ENCODE measurements at regions not wholly inside any gene's neighbourhood (a gene's known extent, or its start where the extent isn't known, plus 50 kb on each side); places are given as distances from the start of the nearest gene placed in this dataset.

DNA sequence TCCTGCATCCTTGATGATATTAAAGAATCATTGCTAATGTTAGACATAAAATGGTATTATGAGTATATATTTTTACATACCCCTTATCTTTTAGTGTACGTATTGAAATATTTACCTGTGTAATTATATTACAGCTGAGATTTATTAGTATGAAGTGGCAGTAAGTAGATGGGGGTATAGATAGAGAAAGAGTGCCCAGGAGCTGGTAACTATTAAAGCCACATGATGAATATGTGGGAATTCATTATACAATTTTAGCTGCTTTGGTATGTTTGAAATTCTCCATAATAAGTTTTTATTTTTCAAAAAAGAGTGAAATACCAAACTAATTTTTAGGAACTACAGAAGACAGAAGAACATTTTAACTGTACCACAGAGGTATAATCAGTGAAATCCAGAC, 339.0 kb downstream of the PLPP3 start:
- DNase-seq (no peak), ATAC-seq (no peak)
- no peaks in the 10 kb centered on the region for H3K4me1 Mint-ChIP-seq
- H3K9me3 Mint-ChIP-seq: peaks cover 2 to 3% of the 10 kb centered on the region in 2 donors
- intact Hi-C loops (cut with micrococcal nuclease): no loop called here
- TF ChIP-seq, protein P1, sequence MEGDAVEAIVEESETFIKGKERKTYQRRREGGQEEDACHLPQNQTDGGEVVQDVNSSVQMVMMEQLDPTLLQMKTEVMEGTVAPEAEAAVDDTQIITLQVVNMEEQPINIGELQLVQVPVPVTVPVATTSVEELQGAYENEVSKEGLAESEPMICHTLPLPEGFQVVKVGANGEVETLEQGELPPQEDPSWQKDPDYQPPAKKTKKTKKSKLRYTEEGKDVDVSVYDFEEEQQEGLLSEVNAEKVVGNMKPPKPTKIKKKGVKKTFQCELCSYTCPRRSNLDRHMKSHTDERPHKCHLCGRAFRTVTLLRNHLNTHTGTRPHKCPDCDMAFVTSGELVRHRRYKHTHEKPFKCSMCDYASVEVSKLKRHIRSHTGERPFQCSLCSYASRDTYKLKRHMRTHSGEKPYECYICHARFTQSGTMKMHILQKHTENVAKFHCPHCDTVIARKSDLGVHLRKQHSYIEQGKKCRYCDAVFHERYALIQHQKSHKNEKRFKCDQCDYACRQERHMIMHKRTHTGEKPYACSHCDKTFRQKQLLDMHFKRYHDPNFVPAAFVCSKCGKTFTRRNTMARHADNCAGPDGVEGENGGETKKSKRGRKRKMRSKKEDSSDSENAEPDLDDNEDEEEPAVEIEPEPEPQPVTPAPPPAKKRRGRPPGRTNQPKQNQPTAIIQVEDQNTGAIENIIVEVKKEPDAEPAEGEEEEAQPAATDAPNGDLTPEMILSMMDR (IDR thresholded peaks at IDR 0.05): no peak
- H3K4me3 Mint-ChIP-seq: no peak overlapping the region
- no CpG with 5 or more reads among the region's 1 CpG for WGBS (ENCODE audit: insufficient coverage)
- H3K27me3 Mint-ChIP-seq (ENCODE audit: low read depth in 2 of 2): no peaks in the 10 kb centered on the region
- no peak overlapping the region for H3K27ac Mint-ChIP-seq
- Histone ChIP-seq H3K9me3 (ENCODE audit: control insufficient read depth, insufficient read depth, low read length) (no peaks in the 10 kb centered on the region), H3K4me3 (ENCODE audit: low read length) (no peak overlapping the region), H3K27me3 (ENCODE audit: control insufficient read depth, insufficient read depth, low read length) (no peaks in the 10 kb centered on the region), H3K4me1 (ENCODE audit: control insufficient read depth, insufficient read depth, low read length) (no peaks in the 10 kb centered on the region), H3K27ac (ENCODE audit: low read length) (no peak overlapping the region), H3K36me3 (ENCODE audit: control insufficient read depth, insufficient read depth, low read length) (no peaks in the 10 kb centered on the region)
- H3K36me3 Mint-ChIP-seq: no peaks in the 10 kb centered on the region

DNA sequence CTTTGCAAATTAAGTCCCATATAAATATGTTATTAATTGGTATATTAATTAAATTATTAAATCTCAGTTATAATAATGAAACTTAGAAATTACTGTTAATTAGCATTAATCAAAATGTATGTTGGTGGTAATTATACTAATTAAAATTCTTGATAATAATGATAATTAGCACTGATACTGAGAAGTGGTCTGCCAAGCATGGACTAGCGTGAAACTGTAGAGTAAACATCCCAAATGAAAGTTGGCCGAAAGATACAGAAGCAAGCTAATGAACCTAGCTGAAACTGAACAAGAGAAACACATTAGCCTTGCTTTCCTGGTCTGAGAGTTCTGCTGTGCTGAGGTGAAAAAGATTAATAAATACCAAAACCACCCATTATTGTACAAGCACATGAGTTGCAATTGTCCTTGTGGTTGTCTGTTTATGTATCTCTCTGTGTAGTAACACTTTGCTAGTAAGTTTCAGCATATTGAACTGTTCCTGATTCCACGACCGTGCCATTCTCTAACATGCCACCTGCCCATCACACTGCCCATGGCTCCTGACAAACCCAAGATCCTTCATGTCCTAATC, 341.8 kb downstream of the PLPP3 start:
- no peaks in the 10 kb centered on the region for H3K27me3 Mint-ChIP-seq (ENCODE audit: low read depth in 2 of 2)
- no peaks in the 10 kb centered on the region for H3K9me3 ChIP-seq (ENCODE audit: control insufficient read depth, insufficient read depth, low read length)

DNA sequence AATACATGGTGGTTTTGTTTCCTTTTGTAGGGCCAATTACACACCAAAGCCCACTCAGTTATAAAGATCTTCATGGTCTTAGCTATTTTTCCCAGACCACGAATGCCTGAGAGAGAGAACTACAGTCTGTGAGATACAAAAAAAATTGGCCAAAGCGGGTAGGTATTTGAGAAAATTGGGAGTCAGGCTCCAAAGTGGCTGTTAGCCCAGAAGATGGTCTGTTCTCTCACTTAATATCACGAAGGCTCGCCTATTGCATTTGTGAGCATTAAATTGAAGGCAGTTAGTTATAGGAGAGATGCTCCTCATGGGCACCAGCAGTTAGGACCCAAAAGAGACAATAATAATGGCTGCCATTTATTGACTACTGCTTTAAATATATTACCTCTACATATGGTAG, 342.7 kb downstream of the PLPP3 start:
- Mint-ChIP-seq H3K36me3 (no peaks in the 10 kb centered on the region), H3K4me3 (no peak overlapping the region), H3K27me3 (ENCODE audit: low read depth in 2 of 2) (no peaks in the 10 kb centered on the region), H3K27ac (no peak overlapping the region), H3K9me3 (peaks cover 3% of the 10 kb centered on the region in 2 donors), H3K4me1 (no peaks in the 10 kb centered on the region)
- no peaks in the 10 kb centered on the region for H3K27me3 ChIP-seq (ENCODE audit: control insufficient read depth, insufficient read depth, low read length)
- DNase-seq (no peak), ATAC-seq (no peak)
- no peak overlapping the region for H3K27ac ChIP-seq (ENCODE audit: low read length)
- 90% methylated on average over 4 of the region's 4 CpGs for WGBS (ENCODE audit: insufficient coverage)
- no peaks in the 10 kb centered on the region for H3K4me1 ChIP-seq (ENCODE audit: control insufficient read depth, insufficient read depth, low read length)
- TF ChIP-seq, protein P1 (IDR thresholded peaks at IDR 0.05): no peak
- intact Hi-C loops (cut with micrococcal nuclease): no loop called here
- H3K9me3 ChIP-seq (ENCODE audit: control insufficient read depth, insufficient read depth, low read length): no peaks in the 10 kb centered on the region
- no peaks in the 10 kb centered on the region for H3K36me3 ChIP-seq (ENCODE audit: control insufficient read depth, insufficient read depth, low read length)
- H3K4me3 ChIP-seq (ENCODE audit: low read length): no peak overlapping the region

More for the DNA sequence above, 341.8 kb downstream of the PLPP3 start:
- DNase-seq (no peak), ATAC-seq (no peak)
- Mint-ChIP-seq H3K9me3 (peaks cover 2 to 3% of the 10 kb centered on the region in 2 donors), H3K27ac (no peak overlapping the region), H3K4me3 (no peak overlapping the region), H3K36me3 (no peaks in the 10 kb centered on the region), H3K4me1 (no peaks in the 10 kb centered on the region)
- no peak overlapping the region for H3K4me3 ChIP-seq (ENCODE audit: low read length)
- H3K27me3 ChIP-seq (ENCODE audit: control insufficient read depth, insufficient read depth, low read length): no peaks in the 10 kb centered on the region
- WGBS (ENCODE audit: insufficient coverage): 90% methylated on average over 4 of the region's 4 CpGs
- no peaks in the 10 kb centered on the region for H3K36me3 ChIP-seq (ENCODE audit: control insufficient read depth, insufficient read depth, low read length)
- intact Hi-C loops (cut with micrococcal nuclease): no loop called here
- H3K4me1 ChIP-seq (ENCODE audit: control insufficient read depth, insufficient read depth, low read length): no peaks in the 10 kb centered on the region
- TF ChIP-seq, protein P1 (IDR thresholded peaks at IDR 0.05): no peak
- no peak overlapping the region for H3K27ac ChIP-seq (ENCODE audit: low read length)

DNA sequence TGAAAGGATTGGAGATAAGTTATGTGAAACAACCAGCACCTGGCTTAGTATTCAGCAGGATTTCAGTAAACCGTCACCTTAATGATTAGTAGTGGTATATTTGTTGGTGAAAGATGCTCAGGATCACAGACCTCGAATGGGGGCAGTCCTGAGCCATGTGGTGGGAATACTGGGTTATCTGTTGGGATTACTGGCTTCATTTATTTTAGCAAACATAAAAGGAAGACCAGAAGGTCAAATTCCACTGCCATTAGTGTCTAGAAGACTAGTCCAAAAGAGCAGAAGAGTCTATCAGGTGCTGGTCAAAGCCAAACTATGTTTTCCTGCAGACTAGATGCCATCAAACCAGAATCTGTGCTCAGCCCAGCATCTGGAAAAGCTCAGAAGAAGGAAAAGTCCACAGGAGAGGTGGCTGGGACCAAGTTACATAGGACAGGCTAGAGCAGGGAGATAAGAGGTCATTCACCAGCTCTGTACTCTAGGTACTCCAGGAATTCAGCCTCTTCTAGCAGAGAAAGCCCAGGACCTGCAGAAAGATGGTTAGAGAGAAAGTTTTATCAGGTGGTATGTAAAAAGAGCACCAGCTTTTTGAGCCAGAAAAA, 343.4 kb downstream of the PLPP3 start:
- Mint-ChIP-seq H3K27me3 (ENCODE audit: low read depth in 2 of 2) (no peaks in the 10 kb centered on the region), H3K36me3 (no peaks in the 10 kb centered on the region), H3K9me3 (peaks cover 0 to 4% of the 10 kb centered on the region in 2 donors), H3K4me1 (no peaks in the 10 kb centered on the region), H3K27ac (no peak overlapping the region), H3K4me3 (no peak overlapping the region)
- TF ChIP-seq, protein P1 (IDR thresholded peaks at IDR 0.05): no peak
- WGBS (ENCODE audit: insufficient coverage): 80% methylated on average over 2 of the region's 2 CpGs
- H3K36me3 ChIP-seq (ENCODE audit: control insufficient read depth, insufficient read depth, low read length): no peaks in the 10 kb centered on the region
- DNase-seq (no peak), ATAC-seq (no peak)
- no peaks in the 10 kb centered on the region for H3K27me3 ChIP-seq (ENCODE audit: control insufficient read depth, insufficient read depth, low read length)
- H3K4me3 ChIP-seq (ENCODE audit: low read length): no peak overlapping the region
- H3K9me3 ChIP-seq (ENCODE audit: control insufficient read depth, insufficient read depth, low read length): no peaks in the 10 kb centered on the region
- no peak overlapping the region for H3K27ac ChIP-seq (ENCODE audit: low read length)
- no peaks in the 10 kb centered on the region for H3K4me1 ChIP-seq (ENCODE audit: control insufficient read depth, insufficient read depth, low read length)
- intact Hi-C loops (cut with micrococcal nuclease): no loop called here
